H9 (cell line): ENCODE measurements at regions not wholly inside any gene's neighbourhood (a gene's known extent, or its start where the extent isn't known, plus 50 kb on each side); places are given as distances from the start of the nearest gene placed in this dataset.

Source experiments
- DNase-seq: peaks from one replicate; pipeline ENCODE4 v3.0.0-alpha.2; 2017
- H2AFZ ChIP-seq: one replicate; pipeline ENCODE4 v1.6.1; 2013; ENCODE audit warnings: mild to moderate bottlenecking, low read length, control low read depth, moderate library complexity
- H2AK5ac ChIP-seq: 2 replicates; pipeline ENCODE4 v1.6.1; 2013; ENCODE audit warnings: low read length, control low read depth, mixed read lengths; ENCODE audit not compliant: insufficient read length
- H2BK120ac ChIP-seq: one replicate; pipeline ENCODE4 v1.6.1; 2013; ENCODE audit warnings: low read depth, mild to moderate bottlenecking, low read length, control low read depth, inconsistent platforms; ENCODE audit not compliant: poor library complexity, severe bottlenecking
- H2BK12ac ChIP-seq: 2 replicates; pipeline ENCODE4 v1.6.1; 2013; ENCODE audit warnings: low read length, control low read depth, mixed read lengths, low read depth; ENCODE audit not compliant: insufficient read length
- H2BK15ac ChIP-seq: 2 replicates; pipeline ENCODE4 v1.6.1; 2013; ENCODE audit warnings: low read depth, low read length, control low read depth
- H2BK20ac ChIP-seq: one replicate; pipeline ENCODE4 v1.6.1; 2013; ENCODE audit warnings: low read depth, mild to moderate bottlenecking, low read length, control low read depth, inconsistent platforms; ENCODE audit not compliant: poor library complexity, severe bottlenecking
- H2BK5ac ChIP-seq: 2 replicates; pipeline ENCODE4 v1.6.1; 2013; ENCODE audit warnings: low read length, control low read depth, mixed read lengths; ENCODE audit not compliant: insufficient read length
- H3K14ac ChIP-seq: 2 replicates; pipeline ENCODE4 v1.6.1; 2013; ENCODE audit warnings: low read length, control low read depth; ENCODE audit not compliant: insufficient read depth
- H3K18ac ChIP-seq: 2 replicates; pipeline ENCODE4 v1.6.1; 2013; ENCODE audit warnings: low read depth, mild to moderate bottlenecking, mixed read lengths, low read length, control low read depth; ENCODE audit not compliant: insufficient read length
- H3K23ac ChIP-seq: 2 replicates; pipeline ENCODE4 v1.6.1; 2013; ENCODE audit warnings: low read length, control low read depth, mixed read lengths, low read depth; ENCODE audit not compliant: insufficient read length
- H3K23me2 ChIP-seq: 2 replicates; pipeline ENCODE4 v1.6.1; 2013; ENCODE audit warnings: low read depth, mild to moderate bottlenecking, mixed read lengths, low read length, control low read depth; ENCODE audit not compliant: insufficient read length, poor library complexity, severe bottlenecking
- H3K27ac ChIP-seq: 2 replicates; pipeline ENCODE4 v1.5.1; 2013; ENCODE audit warnings: low read length, control low read depth, mixed read lengths, low read depth; ENCODE audit not compliant: insufficient read length
- H3K27me3 ChIP-seq: 2 replicates; pipeline ENCODE4 v1.6.1; 2013; ENCODE audit warnings: low read length, control low read depth, inconsistent platforms; ENCODE audit not compliant: insufficient read depth
- H3K4ac ChIP-seq: 2 replicates; pipeline ENCODE4 v1.6.1; 2013; ENCODE audit warnings: low read depth, mild to moderate bottlenecking, control low read depth, inconsistent platforms, low read length, moderate library complexity
- H3K4me1 ChIP-seq: 2 replicates; pipeline ENCODE4 v1.6.1; 2013; ENCODE audit warnings: low read length, control low read depth, inconsistent platforms; ENCODE audit not compliant: insufficient read depth
- H3K4me2 ChIP-seq: 2 replicates; pipeline ENCODE4 v1.6.1; 2013; ENCODE audit warnings: low read length, control low read depth, mixed read lengths; ENCODE audit not compliant: insufficient read length, insufficient read depth
- H3K56ac ChIP-seq: 2 replicates; pipeline ENCODE4 v1.6.1; 2013; ENCODE audit warnings: low read depth, mild to moderate bottlenecking, mixed read lengths, low read length, control low read depth; ENCODE audit not compliant: insufficient read length
- H3K79me1 ChIP-seq: 2 replicates; pipeline ENCODE4 v1.6.1; 2013; ENCODE audit warnings: low read depth, mild to moderate bottlenecking, moderate library complexity, low read length, control low read depth, inconsistent platforms; ENCODE audit not compliant: insufficient read depth, poor library complexity, severe bottlenecking
- H3K79me2 ChIP-seq: 2 replicates; pipeline ENCODE4 v1.6.1; 2013; ENCODE audit warnings: low read length, control low read depth, inconsistent platforms; ENCODE audit not compliant: insufficient read depth
- H3K9ac ChIP-seq: 2 replicates; pipeline ENCODE4 v1.6.1; 2013; ENCODE audit warnings: low read length, control low read depth, mixed read lengths; ENCODE audit not compliant: insufficient read length; ENCODE audit errors: extremely low read depth
- H3K9me3 ChIP-seq: one replicate; pipeline ENCODE4 v1.6.1; 2013; ENCODE audit warnings: low read depth, low read length, inconsistent platforms; ENCODE audit not compliant: control insufficient read depth
- H3T11ph ChIP-seq: one replicate; pipeline ENCODE4 v1.6.1; 2013; ENCODE audit warnings: mild to moderate bottlenecking, low read length, control low read depth, inconsistent platforms
- H4K20me1 ChIP-seq: one replicate; pipeline ENCODE4 v1.6.1; 2013; ENCODE audit not compliant: control insufficient read depth, insufficient read length, insufficient read depth
- H4K5ac ChIP-seq: 2 replicates; pipeline ENCODE4 v1.6.1; 2013; ENCODE audit warnings: low read depth, mild to moderate bottlenecking, mixed read lengths, low read length, control low read depth; ENCODE audit not compliant: insufficient read length
- H4K8ac ChIP-seq: replicated peaks from 2 replicates; pipeline ENCODE4 v1.6.1; 2013; ENCODE audit warnings: low read length, control low read depth, mixed read lengths, low read depth; ENCODE audit not compliant: insufficient read length
- H4K91ac ChIP-seq: 2 replicates; pipeline ENCODE4 v1.6.1; 2013; ENCODE audit warnings: low read depth, mild to moderate bottlenecking, moderate library complexity, mixed read lengths, low read length, control low read depth; ENCODE audit not compliant: insufficient read length
- H3K27ac Mint-ChIP-seq, 3 experiments: 2 replicates in 2 of 3; 3 replicates in 1 of 3; pipeline ENCODE4 v1.8.0; 2020 to 2021; ENCODE audit warnings: mixed read lengths in 3 of 3, mild to moderate bottlenecking in 1 of 3, moderate library complexity in 1 of 3
- H3K27me3 Mint-ChIP-seq: 2 replicates; pipeline ENCODE4 v1.8.0; 2021; ENCODE audit warnings: low read depth, mild to moderate bottlenecking, moderate library complexity, mixed read lengths
- H3K36me3 Mint-ChIP-seq, 3 experiments: 2 replicates in 2 of 3; 3 replicates in 1 of 3; pipeline ENCODE4 v1.8.0; 2020 to 2021; ENCODE audit warnings: low read depth in 3 of 3, mixed read lengths in 3 of 3; ENCODE audit not compliant: insufficient read depth in 1 of 3
- H3K4me1 Mint-ChIP-seq, 2 experiments: 2 replicates each; pipeline ENCODE4 v1.8.0; 2020; ENCODE audit warnings: mixed read lengths in 2 of 2
- H3K4me3 Mint-ChIP-seq, 2 experiments: 2 replicates in 1 of 2; 3 replicates in 1 of 2; pipeline ENCODE4 v1.8.0; 2020 to 2021; ENCODE audit warnings: mild to moderate bottlenecking in 2 of 2, mixed read lengths in 2 of 2, moderate library complexity in 1 of 2
- H3K9me3 Mint-ChIP-seq, 2 experiments: 2 replicates in 1 of 2; 3 replicates in 1 of 2; pipeline ENCODE4 v1.8.0; 2020; ENCODE audit warnings: mild to moderate bottlenecking in 2 of 2, mixed read lengths in 2 of 2, moderate library complexity in 1 of 2
- WGBS: extraction: QIAGEN DNeasy Blood & Tissue Kit; methylation state at CpG from one replicate; pipeline ENCODE4 v1.1.7; 2013; ENCODE audit warnings: missing lambda C conversion rate, low lambda C conversion rate, mixed read lengths; ENCODE audit not compliant: insufficient read length; ENCODE audit errors: extremely low coverage; 5-methylcytosine and 5-hydroxymethylcytosine counted together
- TF ChIP-seq, protein P1 (sequence below): fragments of 200-600 bp; sonication (generic); conservative IDR thresholded peaks from 3 replicates; pipeline ENCODE4 v1.8.0; 2021; ENCODE audit warnings: antibody characterized with exemption, mild to moderate bottlenecking

DNA sequence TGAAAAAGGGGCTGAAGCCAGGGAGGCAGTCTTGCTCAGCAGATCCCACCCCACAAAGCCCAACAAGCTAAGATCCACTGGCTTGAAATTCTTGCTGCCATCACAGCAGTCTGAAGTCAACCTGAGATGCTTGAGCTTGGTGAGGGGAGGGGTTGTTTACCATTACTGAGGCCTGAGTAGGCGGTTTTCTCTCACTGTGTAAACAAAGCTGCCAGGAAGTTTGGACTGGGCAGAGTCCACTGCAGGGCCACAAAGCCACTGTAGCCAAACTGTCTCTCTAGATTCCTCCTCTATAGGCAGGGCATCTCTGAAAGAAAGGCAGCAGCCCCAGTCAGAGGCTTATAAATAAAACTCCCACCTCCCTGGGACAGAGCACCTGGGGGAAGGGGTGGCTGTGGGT lies 746.1 kb upstream of the LRRC4C start:
- Mint-ChIP-seq H3K9me3 (peaks cover 4 to 22% of the 10 kb centered on the region in 2 experiments; a peak in 4 of 5 replicates), H3K27ac (no peak overlapping the region), H3K4me1 (no peaks in the 10 kb centered on the region), H3K4me3 (no peak overlapping the region), H3K36me3 (peaks cover 0 to 12% (median 5%) of the 10 kb centered on the region in 3 experiments; a peak in 3 of 7 replicates), H3K27me3 (no peaks in the 10 kb centered on the region; the same call in 1 of the 2 replicates)
- no CpG with 5 or more reads among the region's 1 CpG for WGBS
- Histone ChIP-seq H3K79me2 (no peaks in the 10 kb centered on the region), H4K5ac (no peak overlapping the region), H4K8ac (no peak overlapping the region), H3K27me3 (no peaks in the 10 kb centered on the region), H2AFZ (no peak overlapping the region), H2BK120ac (no peak overlapping the region), H2BK12ac (no peak overlapping the region), H3K56ac (no peak overlapping the region), H2BK20ac (no peak overlapping the region), H4K91ac (no peak overlapping the region), H3K4ac (no peak overlapping the region), H3K79me1 (no peaks in the 10 kb centered on the region), H2BK5ac (no peak overlapping the region), H2AK5ac (no peak overlapping the region), H3K27ac (no peak overlapping the region), H3K4me2 (no peak overlapping the region), H3K14ac (no peak overlapping the region), H3K9me3 (no peaks in the 10 kb centered on the region), H3T11ph (no peak overlapping the region), H3K23ac (no peak overlapping the region), H3K18ac (no peak overlapping the region), H3K4me1 (no peaks in the 10 kb centered on the region), H3K23me2 (no peaks in the 10 kb centered on the region), H4K20me1 (no peaks in the 10 kb centered on the region), H2BK15ac (no peak overlapping the region), H3K9ac (no peak overlapping the region)
- TF ChIP-seq, protein P1, sequence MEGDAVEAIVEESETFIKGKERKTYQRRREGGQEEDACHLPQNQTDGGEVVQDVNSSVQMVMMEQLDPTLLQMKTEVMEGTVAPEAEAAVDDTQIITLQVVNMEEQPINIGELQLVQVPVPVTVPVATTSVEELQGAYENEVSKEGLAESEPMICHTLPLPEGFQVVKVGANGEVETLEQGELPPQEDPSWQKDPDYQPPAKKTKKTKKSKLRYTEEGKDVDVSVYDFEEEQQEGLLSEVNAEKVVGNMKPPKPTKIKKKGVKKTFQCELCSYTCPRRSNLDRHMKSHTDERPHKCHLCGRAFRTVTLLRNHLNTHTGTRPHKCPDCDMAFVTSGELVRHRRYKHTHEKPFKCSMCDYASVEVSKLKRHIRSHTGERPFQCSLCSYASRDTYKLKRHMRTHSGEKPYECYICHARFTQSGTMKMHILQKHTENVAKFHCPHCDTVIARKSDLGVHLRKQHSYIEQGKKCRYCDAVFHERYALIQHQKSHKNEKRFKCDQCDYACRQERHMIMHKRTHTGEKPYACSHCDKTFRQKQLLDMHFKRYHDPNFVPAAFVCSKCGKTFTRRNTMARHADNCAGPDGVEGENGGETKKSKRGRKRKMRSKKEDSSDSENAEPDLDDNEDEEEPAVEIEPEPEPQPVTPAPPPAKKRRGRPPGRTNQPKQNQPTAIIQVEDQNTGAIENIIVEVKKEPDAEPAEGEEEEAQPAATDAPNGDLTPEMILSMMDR, result no peak
- DNase-seq, result no peak
